HCT116 (cell line): ENCODE measurements at regions not wholly inside any gene's neighbourhood (a gene's known extent, or its start where the extent isn't known, plus 50 kb on each side); places are given as distances from the start of the nearest gene placed in this dataset.
"Not testable (repeated sequence)": the region's sequence is repeated elsewhere in the genome, so short reads cannot be mapped to it uniquely, and the experiment has no call there.

Source experiments
- ATF3 ChIP-seq: IDR thresholded peaks from 2 replicates; pipeline ENCODE4 v1.6.1; 2012
- CEBPB ChIP-seq: IDR thresholded peaks from 2 replicates; pipeline ENCODE4 v1.6.1; 2012; ENCODE audit warnings: low read depth
- CTCF ChIP-seq, 3 experiments: fragments of 200-600 bp in 1 of 3; sonication (generic) in 1 of 3; IDR thresholded peaks in 2 of 3; conservative IDR thresholded peaks in 1 of 3; 2 replicates each; pipeline ENCODE4 v1.5.1; 2012 to 2017; ENCODE audit warnings: low read depth in 2 of 3, low read length in 2 of 3, antibody characterized with exemption in 1 of 3, borderline replicate concordance in 1 of 3, control low read depth in 1 of 3, mild to moderate bottlenecking in 1 of 3, mixed read lengths in 1 of 3, mixed run types in 1 of 3, moderate library complexity in 1 of 3; ENCODE audit not compliant: insufficient read depth in 1 of 3
- EZH2 ChIP-seq: fragments of 200-600 bp; sonication (generic); IDR thresholded peaks from 2 replicates; pipeline ENCODE4 v1.6.1; 2017; ENCODE audit warnings: antibody characterized with exemption, mixed run types
- MAX ChIP-seq: IDR thresholded peaks from 2 replicates; pipeline ENCODE4 v1.6.1; 2012
- POLR2A ChIP-seq: IDR thresholded peaks from 2 replicates; pipeline ENCODE4 v1.7.0; 2011; ENCODE audit warnings: borderline replicate concordance; ENCODE audit not compliant: insufficient read depth, insufficient read length; ENCODE audit errors: extremely low read depth
- POLR2AphosphoS5 ChIP-seq: IDR thresholded peaks from 2 replicates; pipeline ENCODE4 v1.6.1; 2011; ENCODE audit warnings: mild to moderate bottlenecking, low read depth, low read length, moderate library complexity
- RAD21 ChIP-seq: IDR thresholded peaks from 2 replicates; pipeline ENCODE4 v1.6.1; 2012; ENCODE audit warnings: low read depth, mild to moderate bottlenecking
- SIN3A ChIP-seq: IDR thresholded peaks from 2 replicates; pipeline ENCODE4 v1.6.1; 2012; ENCODE audit warnings: low read depth
- ZBTB33 ChIP-seq: IDR thresholded peaks from 2 replicates; pipeline ENCODE4 v1.6.1; 2011; ENCODE audit warnings: mild to moderate bottlenecking, low read length, moderate library complexity; ENCODE audit not compliant: insufficient replicate concordance; ENCODE audit errors: extremely low read depth
- ZNF274 ChIP-seq: fragments of 200-500 bp; sonication (Bioruptor generic); IDR thresholded peaks from 2 replicates; pipeline ENCODE4 v1.6.1; 2014; ENCODE audit warnings: mild to moderate bottlenecking, low read depth, low read length, inconsistent platforms

GRCh38 chrX:1701396-1701901 lies 86.6 kb downstream of the ASMT start:
- not testable (repeated sequence) for TF ChIP-seq RAD21; SIN3A; ZBTB33; ZNF274; CEBPB; POLR2AphosphoS5; CTCF (IDR thresholded peaks at IDR 0.05 in 2 of 3, conservative IDR thresholded peaks at IDR 0.05 in 1 of 3; ENCODE audit: borderline replicate concordance in 1 of 3, insufficient read depth in 1 of 3, low read depth in 2 of 3, low read length in 2 of 3); POLR2A; EZH2; ATF3
- peak; percentile 35; the same call in 1 of the 2 replicates for TF ChIP-seq MAX
